H1 (cell line): ENCODE measurements at regions not wholly inside any gene's neighbourhood (a gene's known extent, or its start where the extent isn't known, plus 50 kb on each side); places are given as distances from the start of the nearest gene placed in this dataset.

Source experiments
- CTCF ChIA-PET: fragments of 300-600 bp; sonication (Branson Sonifier 250); formaldehyde crosslinking; loops from one replicate; lab custom pipeline; 2021; ENCODE audit not compliant: partially characterized antibody; lab: Charles Lee
- POLR2A ChIA-PET: fragments of 300-600 bp; sonication (Branson Sonifier 250); formaldehyde crosslinking; loops from one replicate; lab custom pipeline; 2021; ENCODE audit warnings: inconsistent platforms; ENCODE audit not compliant: partially characterized antibody; lab: Charles Lee
- DNase-seq, 2 experiments: peaks; one replicate each; pipeline versions ENCODE4 v3.0.0 to v3.0.0-alpha.2; 2010 to 2022; ENCODE audit warnings: low spot score in 2 of 2, low read depth in 1 of 2, mixed read lengths in 1 of 2
- FAIRE-seq: peaks from 2 replicates; lab custom pipeline; 2011; peaks lifted over from hg19 to GRCh38; lab: Jason Lieb, UNC
- H2AFZ ChIP-seq: 2 replicates; pipeline ENCODE4 v1.8.1; 2012; ENCODE audit warnings: low read length, inconsistent platforms
- H2AK5ac ChIP-seq: 2 replicates; pipeline ENCODE4 v1.6.1; 2013; ENCODE audit warnings: low read depth, low read length
- H2BK120ac ChIP-seq: replicated peaks from 2 replicates; pipeline ENCODE3; 2013; ENCODE audit warnings: low read depth, low read length, inconsistent platforms
- H2BK12ac ChIP-seq: 2 replicates; pipeline ENCODE4 v1.6.1; 2013; ENCODE audit warnings: low read depth, low read length
- H2BK15ac ChIP-seq: 2 replicates; pipeline ENCODE4 v1.6.1; 2013; ENCODE audit warnings: low read length
- H2BK20ac ChIP-seq: 2 replicates; pipeline ENCODE4 v1.6.1; 2013; ENCODE audit warnings: low read length
- H2BK5ac ChIP-seq: 2 replicates; pipeline ENCODE4 v1.6.1; 2013; ENCODE audit warnings: low read depth, low read length
- H3K14ac ChIP-seq: 2 replicates; pipeline ENCODE4 v1.6.1; 2013; ENCODE audit warnings: inconsistent platforms; ENCODE audit not compliant: insufficient read length
- H3K18ac ChIP-seq: 2 replicates; pipeline ENCODE4 v1.6.1; 2013; ENCODE audit warnings: low read length; ENCODE audit errors: extremely low read depth
- H3K23ac ChIP-seq: 2 replicates; pipeline ENCODE4 v1.6.1; 2013; ENCODE audit warnings: inconsistent platforms; ENCODE audit not compliant: insufficient read length
- H3K23me2 ChIP-seq: 2 replicates; pipeline ENCODE4 v1.6.1; 2013; ENCODE audit warnings: low read depth, low read length
- H3K27ac ChIP-seq: 2 replicates; pipeline ENCODE4 v1.6.1; 2011; ENCODE audit warnings: low read depth, low read length, inconsistent platforms
- H3K27me3 ChIP-seq, 4 experiments: replicated peaks in 1 of 4; 1 replicate in 1 of 4; 2 replicates in 3 of 4; pipeline versions ENCODE4 v1.6.1 to v1.8.1; 2011 to 2013; ENCODE audit warnings: low read length in 3 of 4, mild to moderate bottlenecking in 3 of 4, inconsistent platforms in 2 of 4, mixed read lengths in 2 of 4, moderate library complexity in 1 of 4; ENCODE audit not compliant: control insufficient read depth in 3 of 4, insufficient read depth in 3 of 4; ENCODE audit errors: extremely low read depth in 1 of 4
- H3K36me3 ChIP-seq, 4 experiments: 2 replicates each; pipeline versions ENCODE4 v1.6.1 to v1.8.1; 2011 to 2013; ENCODE audit warnings: mild to moderate bottlenecking in 4 of 4, low read length in 3 of 4, moderate library complexity in 2 of 4, control low read depth in 1 of 4, inconsistent platforms in 1 of 4; ENCODE audit not compliant: insufficient read depth in 4 of 4, control insufficient read depth in 2 of 4
- H3K4ac ChIP-seq: replicated peaks from 2 replicates; pipeline ENCODE3; 2013; ENCODE audit warnings: low read length, low read depth, mixed read lengths, inconsistent platforms; ENCODE audit not compliant: insufficient read length
- H3K4me1 ChIP-seq, 4 experiments: replicated peaks in 1 of 4; 1 replicate in 1 of 4; 2 replicates in 3 of 4; pipeline versions ENCODE4 v1.6.1 to v1.8.1; 2011 to 2013; ENCODE audit warnings: low read length in 3 of 4, inconsistent platforms in 2 of 4, mixed read lengths in 1 of 4; ENCODE audit not compliant: insufficient read depth in 4 of 4, control insufficient read depth in 3 of 4
- H3K4me2 ChIP-seq, 2 experiments: 2 replicates each; pipeline versions ENCODE4 v1.6.1 to v1.8.1; 2011 to 2013; ENCODE audit warnings: low read depth in 2 of 2, low read length in 2 of 2, control low read depth in 1 of 2, inconsistent platforms in 1 of 2, mild to moderate bottlenecking in 1 of 2; ENCODE audit not compliant: insufficient read depth in 1 of 2
- H3K4me3 ChIP-seq, 4 experiments: fragments of 200-600, 300-600 bp in 1 of 4; sonication (generic), shearing (Covaris generic), sonication (Bioruptor Twin) in 1 of 4; 2 replicates each; pipeline versions ENCODE4 v1.5.1 to v1.8.1; 2011 to 2016; ENCODE audit warnings: low read length in 4 of 4, low read depth in 3 of 4, control low read depth in 2 of 4, inconsistent platforms in 2 of 4, mild to moderate bottlenecking in 2 of 4, mixed read lengths in 1 of 4, moderate library complexity in 1 of 4; ENCODE audit not compliant: insufficient read depth in 2 of 4; ENCODE audit errors: extremely low read depth in 1 of 4
- H3K56ac ChIP-seq: replicated peaks from 2 replicates; pipeline ENCODE3; 2013; ENCODE audit warnings: low read depth, mild to moderate bottlenecking, mixed read lengths, low read length, inconsistent platforms; ENCODE audit not compliant: insufficient read length
- H3K79me1 ChIP-seq: 2 replicates; pipeline ENCODE4 v1.6.1; 2013; ENCODE audit warnings: low read depth, low read length, control low read depth
- H3K79me2 ChIP-seq, 2 experiments: 2 replicates each; pipeline versions ENCODE4 v1.6.1 to v1.8.1; 2012 to 2013; ENCODE audit warnings: low read length in 2 of 2, mild to moderate bottlenecking in 2 of 2, inconsistent platforms in 1 of 2; ENCODE audit not compliant: insufficient read depth in 2 of 2, control insufficient read depth in 1 of 2
- H3K9ac ChIP-seq, 4 experiments: replicated peaks in 1 of 4; 1 replicate in 1 of 4; 2 replicates in 3 of 4; pipeline versions ENCODE4 v1.6.1 to v1.8.1; 2011 to 2013; ENCODE audit warnings: low read depth in 3 of 4, low read length in 3 of 4, control low read depth in 2 of 4, mild to moderate bottlenecking in 2 of 4, moderate library complexity in 2 of 4, inconsistent platforms in 1 of 4; ENCODE audit errors: extremely low read depth in 1 of 4
- H3K9me3 ChIP-seq, 2 experiments: 2 replicates each; pipeline versions ENCODE4 v1.6.1 to v1.8.1; 2012 to 2013; ENCODE audit warnings: mild to moderate bottlenecking in 2 of 2, moderate library complexity in 2 of 2, control low read depth in 1 of 2, inconsistent platforms in 1 of 2, low read depth in 1 of 2, low read length in 1 of 2, mixed read lengths in 1 of 2; ENCODE audit not compliant: insufficient read depth in 2 of 2
- H4K20me1 ChIP-seq, 2 experiments: replicated peaks in 1 of 2; 2 replicates each; pipeline versions ENCODE3 to v1.8.1; 2011 to 2013; ENCODE audit warnings: inconsistent platforms in 2 of 2, low read length in 2 of 2, mild to moderate bottlenecking in 1 of 2; ENCODE audit not compliant: insufficient read depth in 2 of 2, control insufficient read depth in 1 of 2
- H4K5ac ChIP-seq: 2 replicates; pipeline ENCODE4 v1.6.1; 2013; ENCODE audit warnings: low read length, low read depth, mixed read lengths, inconsistent platforms; ENCODE audit not compliant: insufficient read length
- H4K8ac ChIP-seq: 2 replicates; pipeline ENCODE4 v1.8.0; 2013; ENCODE audit warnings: mild to moderate bottlenecking, moderate library complexity, low read length, inconsistent platforms; ENCODE audit not compliant: insufficient read depth; ENCODE audit errors: extremely low read depth
- H4K91ac ChIP-seq: replicated peaks from 2 replicates; pipeline ENCODE3; 2013; ENCODE audit warnings: low read length, mixed read lengths, inconsistent platforms; ENCODE audit not compliant: insufficient read length
- CREB1 ChIP-seq: IDR thresholded peaks from 2 replicates; pipeline ENCODE4 v1.6.1; 2012; ENCODE audit warnings: inconsistent platforms
- GTF2F1 ChIP-seq: IDR thresholded peaks from 2 replicates; pipeline ENCODE4 v1.6.1; 2012; ENCODE audit warnings: low read depth, low read length, improper control_type of control experiment, borderline replicate concordance
- HDAC2 ChIP-seq, 2 experiments: fragments of 300-600 bp in 1 of 2; sonication (generic) in 1 of 2; IDR thresholded peaks; 2 replicates each; pipeline ENCODE4 v1.6.1; 2011 to 2012; ENCODE audit warnings: low read depth in 2 of 2, low read length in 2 of 2, mild to moderate bottlenecking in 2 of 2, moderate library complexity in 2 of 2, borderline replicate concordance in 1 of 2, inconsistent platforms in 1 of 2
- JUN ChIP-seq: IDR thresholded peaks from 2 replicates; pipeline ENCODE4 v1.6.1; 2011; ENCODE audit warnings: low read depth, mild to moderate bottlenecking, improper control_type of control experiment, low read length
- KDM1A ChIP-seq: fragments of 200-600, 300-600 bp; sonication (generic); IDR thresholded peaks from 2 replicates; pipeline ENCODE4 v1.7.1; 2016; ENCODE audit warnings: mild to moderate bottlenecking, low read length, borderline replicate concordance
- SP2 ChIP-seq: IDR thresholded peaks from 2 replicates; pipeline ENCODE4 v1.6.1; 2012; ENCODE audit warnings: mild to moderate bottlenecking, low read length, inconsistent platforms
- TAF7 ChIP-seq: optimal IDR thresholded peaks from 2 replicates; pipeline ENCODE3; 2011; ENCODE audit warnings: low read depth, mild to moderate bottlenecking, inconsistent platforms, low read length, moderate library complexity, borderline replicate concordance
- WGBS, 2 experiments: shearing (Covaris generic) in 1 of 2; methylation state at CpG; one replicate each; pipeline versions ENCODE4 v1.1.6 to v1.1.7; 2013 to 2015; ENCODE audit warnings: low lambda C conversion rate in 2 of 2, mixed read lengths in 2 of 2, inconsistent platforms in 1 of 2, low coverage in 1 of 2, missing lambda C conversion rate in 1 of 2; ENCODE audit not compliant: insufficient replicate concordance in 2 of 2, insufficient coverage in 1 of 2, insufficient read length in 1 of 2; ENCODE audit errors: extremely low coverage in 1 of 2, missing lambda C conversion rate in 1 of 2; 5-methylcytosine and 5-hydroxymethylcytosine counted together

DNA sequence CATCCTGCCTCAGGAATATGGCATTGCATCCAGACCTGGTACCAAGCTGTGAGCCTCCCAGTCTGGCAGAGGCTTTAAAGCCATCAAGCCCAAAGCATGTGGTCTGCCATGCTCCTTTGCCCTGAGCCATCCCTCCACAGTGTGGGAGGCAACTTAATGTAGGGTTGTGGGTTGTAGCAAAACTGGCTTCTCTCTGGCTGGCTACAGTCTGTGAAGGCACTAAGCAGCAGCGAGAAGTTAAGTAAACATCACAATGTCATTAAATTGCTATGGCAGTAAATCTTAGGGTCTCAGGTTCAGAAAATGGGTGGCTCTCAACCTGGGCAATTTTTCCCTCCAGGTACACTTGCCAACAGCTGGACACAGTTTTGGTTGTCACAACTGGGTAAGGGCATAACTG, 472.9 kb downstream of the PREX1 start:
- Histone ChIP-seq H2BK120ac (no peak overlapping the region), H3K56ac (no peak overlapping the region), H3K9ac (no peak overlapping the region), H3K9me3 (peaks cover 9 to 12% of the 10 kb centered on the region in 2 experiments; a peak in 2 of 4 replicates), H3K23ac (no peak overlapping the region), H3K4me3 (no peak overlapping the region), H2AK5ac (no peak overlapping the region), H3K79me1 (no peaks in the 10 kb centered on the region), H3K23me2 (peaks cover 2% of the 10 kb centered on the region; the same call in 1 of the 2 replicates), H3K14ac (no peak overlapping the region), H3K36me3 (no peaks in the 10 kb centered on the region), H4K20me1 (peaks cover 0 to 1% of the 10 kb centered on the region in 2 experiments), H2BK5ac (no peak overlapping the region), H2BK15ac (no peak overlapping the region), H3K27me3 (no peaks in the 10 kb centered on the region), H2AFZ (no peak overlapping the region), H3K4me2 (no peak overlapping the region), H2BK20ac (no peak overlapping the region), H4K5ac (no peak overlapping the region), H3K27ac (no peak overlapping the region), H4K91ac (no peak overlapping the region), H4K8ac (no peak overlapping the region), H3K79me2 (no peaks in the 10 kb centered on the region), H2BK12ac (no peak overlapping the region), H3K4ac (no peak overlapping the region), H3K4me1 (no peaks in the 10 kb centered on the region), H3K18ac (no peak overlapping the region)
- FAIRE-seq (no peak), DNase-seq (no peak)
- 92% methylated on average over 1 of the region's 1 CpG; no CpG with 5 or more reads in 1 of the 2 experiments for WGBS, 2 experiments
- ChIA-PET POLR2A (interaction anchor here (1.2 kb wide), 1 partner anchor 50 kb away, joined by 4 read pairs; no protein-coding TSS in a partner anchor), CTCF (interaction anchor here (0.7 to 1.1 kb wide), 3 partner anchors 8 to 635 kb away, joined by 3 to 4 read pairs (median 3); no protein-coding TSS in a partner anchor)
- no peak for TF ChIP-seq CREB1
- no peak for TF ChIP-seq SP2
- TF ChIP-seq JUN = no peak
- no peak for TF ChIP-seq GTF2F1
- TF ChIP-seq KDM1A = no peak
- TF ChIP-seq HDAC2 (IDR thresholded peaks at IDR 0.05; ENCODE audit: borderline replicate concordance in 1 of 2, low read depth in 2 of 2, low read length in 2 of 2) = no peak
- no peak for TF ChIP-seq TAF7
